ENCODE measurements at regions not wholly inside any gene's neighbourhood (a gene's known extent, or its start where the extent isn't known, plus 50 kb on each side); places are given as distances from the start of the nearest gene placed in this dataset.

DNA sequence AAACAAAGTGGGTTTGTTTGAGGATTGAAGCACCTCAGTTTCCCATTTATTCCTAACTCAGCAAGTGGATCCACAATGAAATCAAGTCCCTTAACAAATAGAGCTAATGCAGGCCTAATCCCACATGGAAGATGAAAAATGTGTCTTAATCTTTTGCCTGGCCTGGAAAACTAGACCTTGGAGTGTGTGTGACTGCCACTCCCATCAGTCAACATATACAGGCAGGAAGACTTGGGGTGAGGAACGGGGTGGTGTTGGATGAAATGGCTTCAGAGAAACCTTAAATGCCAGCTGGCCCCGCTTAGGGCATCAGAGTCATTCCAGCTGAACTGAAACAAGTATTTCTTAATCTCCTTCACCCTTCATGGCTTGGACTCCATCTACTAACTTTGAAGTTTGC is 269.5 kb downstream of the MAF start (continued):
- TF ChIP-seq, protein P1, sequence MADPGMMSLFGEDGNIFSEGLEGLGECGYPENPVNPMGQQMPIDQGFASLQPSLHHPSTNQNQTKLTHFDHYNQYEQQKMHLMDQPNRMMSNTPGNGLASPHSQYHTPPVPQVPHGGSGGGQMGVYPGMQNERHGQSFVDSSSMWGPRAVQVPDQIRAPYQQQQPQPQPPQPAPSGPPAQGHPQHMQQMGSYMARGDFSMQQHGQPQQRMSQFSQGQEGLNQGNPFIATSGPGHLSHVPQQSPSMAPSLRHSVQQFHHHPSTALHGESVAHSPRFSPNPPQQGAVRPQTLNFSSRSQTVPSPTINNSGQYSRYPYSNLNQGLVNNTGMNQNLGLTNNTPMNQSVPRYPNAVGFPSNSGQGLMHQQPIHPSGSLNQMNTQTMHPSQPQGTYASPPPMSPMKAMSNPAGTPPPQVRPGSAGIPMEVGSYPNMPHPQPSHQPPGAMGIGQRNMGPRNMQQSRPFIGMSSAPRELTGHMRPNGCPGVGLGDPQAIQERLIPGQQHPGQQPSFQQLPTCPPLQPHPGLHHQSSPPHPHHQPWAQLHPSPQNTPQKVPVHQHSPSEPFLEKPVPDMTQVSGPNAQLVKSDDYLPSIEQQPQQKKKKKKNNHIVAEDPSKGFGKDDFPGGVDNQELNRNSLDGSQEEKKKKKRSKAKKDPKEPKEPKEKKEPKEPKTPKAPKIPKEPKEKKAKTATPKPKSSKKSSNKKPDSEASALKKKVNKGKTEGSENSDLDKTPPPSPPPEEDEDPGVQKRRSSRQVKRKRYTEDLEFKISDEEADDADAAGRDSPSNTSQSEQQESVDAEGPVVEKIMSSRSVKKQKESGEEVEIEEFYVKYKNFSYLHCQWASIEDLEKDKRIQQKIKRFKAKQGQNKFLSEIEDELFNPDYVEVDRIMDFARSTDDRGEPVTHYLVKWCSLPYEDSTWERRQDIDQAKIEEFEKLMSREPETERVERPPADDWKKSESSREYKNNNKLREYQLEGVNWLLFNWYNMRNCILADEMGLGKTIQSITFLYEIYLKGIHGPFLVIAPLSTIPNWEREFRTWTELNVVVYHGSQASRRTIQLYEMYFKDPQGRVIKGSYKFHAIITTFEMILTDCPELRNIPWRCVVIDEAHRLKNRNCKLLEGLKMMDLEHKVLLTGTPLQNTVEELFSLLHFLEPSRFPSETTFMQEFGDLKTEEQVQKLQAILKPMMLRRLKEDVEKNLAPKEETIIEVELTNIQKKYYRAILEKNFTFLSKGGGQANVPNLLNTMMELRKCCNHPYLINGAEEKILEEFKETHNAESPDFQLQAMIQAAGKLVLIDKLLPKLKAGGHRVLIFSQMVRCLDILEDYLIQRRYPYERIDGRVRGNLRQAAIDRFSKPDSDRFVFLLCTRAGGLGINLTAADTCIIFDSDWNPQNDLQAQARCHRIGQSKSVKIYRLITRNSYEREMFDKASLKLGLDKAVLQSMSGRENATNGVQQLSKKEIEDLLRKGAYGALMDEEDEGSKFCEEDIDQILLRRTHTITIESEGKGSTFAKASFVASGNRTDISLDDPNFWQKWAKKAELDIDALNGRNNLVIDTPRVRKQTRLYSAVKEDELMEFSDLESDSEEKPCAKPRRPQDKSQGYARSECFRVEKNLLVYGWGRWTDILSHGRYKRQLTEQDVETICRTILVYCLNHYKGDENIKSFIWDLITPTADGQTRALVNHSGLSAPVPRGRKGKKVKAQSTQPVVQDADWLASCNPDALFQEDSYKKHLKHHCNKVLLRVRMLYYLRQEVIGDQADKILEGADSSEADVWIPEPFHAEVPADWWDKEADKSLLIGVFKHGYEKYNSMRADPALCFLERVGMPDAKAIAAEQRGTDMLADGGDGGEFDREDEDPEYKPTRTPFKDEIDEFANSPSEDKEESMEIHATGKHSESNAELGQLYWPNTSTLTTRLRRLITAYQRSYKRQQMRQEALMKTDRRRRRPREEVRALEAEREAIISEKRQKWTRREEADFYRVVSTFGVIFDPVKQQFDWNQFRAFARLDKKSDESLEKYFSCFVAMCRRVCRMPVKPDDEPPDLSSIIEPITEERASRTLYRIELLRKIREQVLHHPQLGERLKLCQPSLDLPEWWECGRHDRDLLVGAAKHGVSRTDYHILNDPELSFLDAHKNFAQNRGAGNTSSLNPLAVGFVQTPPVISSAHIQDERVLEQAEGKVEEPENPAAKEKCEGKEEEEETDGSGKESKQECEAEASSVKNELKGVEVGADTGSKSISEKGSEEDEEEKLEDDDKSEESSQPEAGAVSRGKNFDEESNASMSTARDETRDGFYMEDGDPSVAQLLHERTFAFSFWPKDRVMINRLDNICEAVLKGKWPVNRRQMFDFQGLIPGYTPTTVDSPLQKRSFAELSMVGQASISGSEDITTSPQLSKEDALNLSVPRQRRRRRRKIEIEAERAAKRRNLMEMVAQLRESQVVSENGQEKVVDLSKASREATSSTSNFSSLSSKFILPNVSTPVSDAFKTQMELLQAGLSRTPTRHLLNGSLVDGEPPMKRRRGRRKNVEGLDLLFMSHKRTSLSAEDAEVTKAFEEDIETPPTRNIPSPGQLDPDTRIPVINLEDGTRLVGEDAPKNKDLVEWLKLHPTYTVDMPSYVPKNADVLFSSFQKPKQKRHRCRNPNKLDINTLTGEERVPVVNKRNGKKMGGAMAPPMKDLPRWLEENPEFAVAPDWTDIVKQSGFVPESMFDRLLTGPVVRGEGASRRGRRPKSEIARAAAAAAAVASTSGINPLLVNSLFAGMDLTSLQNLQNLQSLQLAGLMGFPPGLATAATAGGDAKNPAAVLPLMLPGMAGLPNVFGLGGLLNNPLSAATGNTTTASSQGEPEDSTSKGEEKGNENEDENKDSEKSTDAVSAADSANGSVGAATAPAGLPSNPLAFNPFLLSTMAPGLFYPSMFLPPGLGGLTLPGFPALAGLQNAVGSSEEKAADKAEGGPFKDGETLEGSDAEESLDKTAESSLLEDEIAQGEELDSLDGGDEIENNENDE (IDR thresholded peaks at IDR 0.05; ENCODE audit: insufficient replicate concordance, low read length), result no peak
- no peak for TF ChIP-seq SRF (IDR thresholded peaks at IDR 0.05; ENCODE audit: low read depth, low read length)
- TF ChIP-seq EP300 (IDR thresholded peaks at IDR 0.05; ENCODE audit: borderline replicate concordance in 1 of 2, low read depth in 2 of 2, low read length in 2 of 2), result no peak
- no peak for TF ChIP-seq SP2 (IDR thresholded peaks at IDR 0.05; ENCODE audit: low read length)
- no peak for TF ChIP-seq RXRA (IDR thresholded peaks at IDR 0.05; ENCODE audit: insufficient read depth, low read depth, low read length)
- TF ChIP-seq NRF1 (IDR thresholded peaks at IDR 0.05; ENCODE audit: low read depth, low read length), result no peak
- no peak for TF ChIP-seq MAFK (IDR thresholded peaks at IDR 0.05; ENCODE audit: low read depth, low read length)

Measured in H1 (cell line).